Pancreas (tissue), 10 donors: ENCODE measurements at regions not wholly inside any gene's neighbourhood (a gene's known extent, or its start where the extent isn't known, plus 50 kb on each side); places are given as distances from the start of the nearest gene placed in this dataset.

ENCODE experiments used
- ATAC-seq, 4 donors: fragments of 200-7000 bp; cut with Tn5 transposase; one replicate each; pipeline versions ENCODE4 v1.8.0 to v1.9.1; 2020; ENCODE audit warnings: mild to moderate bottlenecking in 4 of 4, moderate library complexity in 4 of 4
- DNase-seq, 6 donors: peaks; one replicate each; pipeline ENCODE4 v3.0.0-alpha.2; 2020
- FAIRE-seq: peaks from 2 replicates; lab custom pipeline; 2012; peaks lifted over from hg19 to GRCh38; lab: Jason Lieb, UNC
- H3K27ac ChIP-seq, 4 donors: fragments of 200-600 bp; sonication (generic); 1 replicate in 3 of 4; 2 replicates in 1 of 4; pipeline versions ENCODE4 v1.5.0 to v1.8.0; 2020
- H3K27me3 ChIP-seq, 4 donors: fragments of 200-600 bp; one replicate each; pipeline ENCODE4 v1.8.0; 2021
- H3K36me3 ChIP-seq, 3 donors: fragments of 200-600 bp; sonication (generic) in 1 of 3; one replicate each; pipeline versions ENCODE4 v1.5.0 to v1.8.0; 2020 to 2021
- H3K4me1 ChIP-seq, 3 donors: fragments of 200-600 bp; one replicate each; pipeline ENCODE4 v1.8.0; 2021
- H3K4me3 ChIP-seq, 4 donors: fragments of 200-600 bp; sonication (generic) in 2 of 4; one replicate each; pipeline versions ENCODE4 v1.5.0 to v1.8.0; 2020 to 2021
- H3K9me3 ChIP-seq, 4 donors: fragments of 200-600 bp; one replicate each; pipeline ENCODE4 v1.8.0; 2021
- CTCF ChIP-seq, 4 donors: fragments of 200-600 bp; sonication (generic) in 3 of 4; IDR thresholded peaks; one replicate each; pipeline versions ENCODE4 v1.5.0 to v1.8.0; 2021; ENCODE audit warnings: antibody characterized with exemption in 4 of 4
- WGBS, 2 donors: extraction: QIAGEN DNeasy Blood & Tissue Kit; methylation state at CpG; one replicate each; pipeline ENCODE4 v1.1.7; 2013; 5-methylcytosine and 5-hydroxymethylcytosine counted together
- intact Hi-C, 3 donors: fragments of 100-400 bp; cut with DNase I; formaldehyde crosslinking; loops; one replicate each; pipeline versions ENCODE4 v1.11.1 to v1.14.2; 2022
- donor health status: healthy with polysubstance abuse.
- donor health status: DM: no; HTN: no; CAD: no; lungs with moderate emphysema.
- donor health status: DM: no; HTN: no; CAD: no.
- donor health status: control.
- donor health status: control.
- donor health status: Bipolar disorder and iron deficiency.
- donor health status: DM: yes; HTN: yes; CAD: no.
- donor health status: DM: no; HTN: no; CAD: no.
- donor health status: DM: no; HTN: no; CAD: no.
- donor health status: DM: yes; HTN: yes; CAD: no.

DNA sequence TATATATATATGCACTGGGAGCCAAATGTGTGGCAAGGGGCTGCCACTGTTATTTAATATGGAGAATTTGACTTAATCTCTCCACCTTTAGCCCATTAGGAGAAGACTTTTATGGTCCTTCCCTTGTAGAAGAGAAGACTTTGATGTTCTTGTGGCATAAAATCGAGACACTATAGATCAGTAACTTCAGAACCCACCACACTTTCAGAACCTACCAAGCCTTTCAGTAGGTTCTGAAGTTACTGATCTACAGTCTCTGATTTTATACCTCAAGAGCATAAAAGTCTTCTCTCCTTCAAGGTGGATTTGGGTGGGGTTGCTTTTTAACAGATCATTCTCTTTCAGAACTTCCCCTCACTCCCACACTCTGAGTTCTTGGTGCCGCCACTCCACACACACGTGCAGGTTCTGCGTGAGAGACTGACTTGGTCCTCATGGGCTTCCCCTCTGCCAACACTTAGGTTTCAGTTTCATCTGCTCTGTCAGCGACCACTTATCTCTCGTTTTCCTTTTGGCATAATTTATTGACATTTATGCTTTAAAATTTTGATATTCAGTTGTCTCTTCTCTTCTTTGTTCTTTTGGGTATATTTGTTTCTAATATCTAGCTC is 213.4 kb upstream of the PCDH17 start:
- no peak for TF ChIP-seq CTCF (IDR thresholded peaks at IDR 0.05)
- H3K27ac ChIP-seq: no peak overlapping the region
- H3K4me3 ChIP-seq: no peak overlapping the region
- no peak for DNase-seq
- no peaks in the 10 kb centered on the region for H3K9me3 ChIP-seq
- WGBS, 2 donors: 54 to 61% methylated on average over 6 of the region's 6 CpGs
- no peaks in the 10 kb centered on the region for H3K4me1 ChIP-seq
- ATAC-seq: no peak
- intact Hi-C loops: no loop called here
- no peak for FAIRE-seq
- H3K36me3 ChIP-seq: no peaks in the 10 kb centered on the region
- H3K27me3 ChIP-seq: no peaks in the 10 kb centered on the region

- intact Hi-C loops: no loop called here
- no peak for TF ChIP-seq CTCF (IDR thresholded peaks at IDR 0.05)
- no peaks in the 10 kb centered on the region for H3K4me1 ChIP-seq
- H3K27ac ChIP-seq: no peak overlapping the region
- ATAC-seq (no peak), FAIRE-seq (no peak), DNase-seq (no peak)
- no peak overlapping the region for H3K4me3 ChIP-seq
- no peaks in the 10 kb centered on the region for H3K27me3 ChIP-seq
- WGBS, 2 donors: 20% methylated on average over 1 of the region's 1 CpG
- no peaks in the 10 kb centered on the region for H3K36me3 ChIP-seq
- no peaks in the 10 kb centered on the region for H3K9me3 ChIP-seq
Measured at GRCh38 chr13:57424379-57424778, 207.2 kb upstream of the PCDH17 start.

DNA sequence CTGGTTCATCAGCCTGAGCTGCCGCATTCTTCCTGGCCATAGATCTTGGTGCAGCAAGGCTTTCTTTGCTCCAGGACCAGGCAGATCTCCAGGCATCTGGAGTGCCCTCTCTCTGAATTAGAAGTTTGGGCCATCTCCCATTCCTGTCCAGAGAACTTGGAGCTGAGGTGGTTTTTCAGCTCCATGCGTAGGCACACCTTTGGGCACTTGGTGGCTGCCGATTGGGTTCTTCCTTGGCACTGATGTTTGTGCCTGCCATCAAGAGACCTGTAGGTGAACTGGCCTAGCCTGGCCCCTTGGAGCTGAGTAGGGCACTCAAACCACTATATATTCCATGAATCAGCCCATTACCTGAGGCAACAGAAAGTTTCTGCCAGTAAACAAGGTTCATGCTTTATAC is 206.0 kb upstream of the PCDH17 start:
- Histone ChIP-seq H3K4me3 (no peak overlapping the region), H3K27ac (no peak overlapping the region), H3K27me3 (no peaks in the 10 kb centered on the region), H3K4me1 (no peaks in the 10 kb centered on the region), H3K36me3 (no peaks in the 10 kb centered on the region), H3K9me3 (no peaks in the 10 kb centered on the region)
- FAIRE-seq (no peak), DNase-seq (no peak), ATAC-seq (no peak)
- 74 to 81% methylated on average over 3 of the region's 3 CpGs for WGBS, 2 donors
- intact Hi-C loops: no loop called here
- no peak for TF ChIP-seq CTCF (IDR thresholded peaks at IDR 0.05)

DNA sequence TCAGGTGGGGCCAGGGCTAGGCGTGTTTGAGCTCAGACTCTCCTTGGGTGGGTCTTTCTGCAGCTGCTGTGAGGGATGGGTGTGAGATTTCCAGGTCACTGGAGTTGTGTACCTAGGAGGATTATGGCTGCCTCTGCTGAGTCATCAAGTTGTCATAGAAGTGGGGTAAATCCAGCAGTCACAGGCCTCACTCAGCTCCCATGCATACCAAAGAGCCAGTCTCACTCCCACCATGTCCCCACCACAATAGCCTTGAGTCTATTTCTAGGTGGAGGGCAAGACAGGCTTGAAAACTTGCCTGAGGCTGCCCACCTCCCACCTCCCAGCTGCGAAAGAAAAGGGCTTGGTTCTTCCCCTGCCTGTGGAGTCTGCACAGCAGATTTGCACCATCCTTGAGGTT is 194.0 kb upstream of the PCDH17 start:
- H3K36me3 ChIP-seq: no peaks in the 10 kb centered on the region
- ATAC-seq: no peak
- FAIRE-seq: no peak
- H3K9me3 ChIP-seq: no peaks in the 10 kb centered on the region
- no peak overlapping the region for H3K4me3 ChIP-seq
- no peak for DNase-seq
- 54 to 65% methylated on average over 2 of the region's 2 CpGs for WGBS, 2 donors
- no peak overlapping the region for H3K27ac ChIP-seq
- H3K4me1 ChIP-seq: no peaks in the 10 kb centered on the region
- intact Hi-C loops: no loop called here
- TF ChIP-seq CTCF (IDR thresholded peaks at IDR 0.05): no peak
- H3K27me3 ChIP-seq: no peaks in the 10 kb centered on the region

- Histone ChIP-seq H3K4me1 (no peaks in the 10 kb centered on the region), H3K27ac (no peak overlapping the region), H3K27me3 (no peaks in the 10 kb centered on the region), H3K9me3 (no peaks in the 10 kb centered on the region), H3K4me3 (no peak overlapping the region), H3K36me3 (no peaks in the 10 kb centered on the region)
- intact Hi-C loops: no loop called here
- TF ChIP-seq CTCF (IDR thresholded peaks at IDR 0.05): no peak
- DNase-seq (no peak), ATAC-seq (no peak), FAIRE-seq (no peak)
- WGBS, 2 donors: 84% methylated on average over 3 of the region's 3 CpGs
Measured at GRCh38 chr13:57438072-57438471, 193.5 kb upstream of the PCDH17 start.
